ENCODE measurements at regions not wholly inside any gene's neighbourhood (a gene's known extent, or its start where the extent isn't known, plus 50 kb on each side); places are given as distances from the start of the nearest gene placed in this dataset.

- H3K23me2 ChIP-seq (ENCODE audit: low read depth, low read length), result no peaks in the 10 kb centered on the region
- no peak overlapping the region for H2BK12ac ChIP-seq (ENCODE audit: low read depth, low read length)
- H3K79me1 ChIP-seq (ENCODE audit: low read depth, low read length), result no peaks in the 10 kb centered on the region
- no peak overlapping the region for H3K18ac ChIP-seq (ENCODE audit: extremely low read depth, low read length)
- no peaks in the 10 kb centered on the region for H4K20me1 ChIP-seq (replicated peaks in 1 of 2; ENCODE audit: control insufficient read depth in 1 of 2, insufficient read depth in 2 of 2, low read length in 2 of 2)
- 0 out of 7 replicates have a peak, but pooled peaks cover 0 to 2% (median 0%) of the 10 kb centered on the region in 4 experiments for H3K4me1 ChIP-seq (replicated peaks in 1 of 4; ENCODE audit: control insufficient read depth in 3 of 4, insufficient read depth in 4 of 4, low read length in 3 of 4)
- no peak overlapping the region for H3K23ac ChIP-seq (ENCODE audit: insufficient read length)
- no peak overlapping the region for H3K4ac ChIP-seq (replicated peaks; ENCODE audit: insufficient read length, low read depth, low read length)
- no peak overlapping the region for H3K56ac ChIP-seq (replicated peaks; ENCODE audit: insufficient read length, low read depth, low read length)
- H3K4me3 ChIP-seq (ENCODE audit: extremely low read depth in 1 of 4, insufficient read depth in 2 of 4, low read depth in 3 of 4, low read length in 4 of 4), result no peak overlapping the region
- H4K8ac ChIP-seq (ENCODE audit: extremely low read depth, insufficient read depth, low read length), result no peak overlapping the region
- no peaks in the 10 kb centered on the region for H3K79me2 ChIP-seq (ENCODE audit: control insufficient read depth in 1 of 2, insufficient read depth in 2 of 2, low read length in 2 of 2)
- no peak overlapping the region for H3K9ac ChIP-seq (replicated peaks in 1 of 4; ENCODE audit: extremely low read depth in 1 of 4, low read depth in 3 of 4, low read length in 3 of 4)
- no peak overlapping the region for H2BK20ac ChIP-seq (ENCODE audit: low read length)
- no peak overlapping the region for H4K5ac ChIP-seq (ENCODE audit: insufficient read length, low read depth, low read length)
- H3K14ac ChIP-seq (ENCODE audit: insufficient read length), result no peak overlapping the region
- POLR2A ChIA-PET (ENCODE audit: partially characterized antibody), result no interaction called here
- 81% methylated on average over 4 of the region's 4 CpGs; no CpG with 5 or more reads in 1 of the 2 experiments for WGBS, 2 experiments (ENCODE audit: extremely low coverage in 1 of 2, insufficient coverage in 1 of 2, insufficient read length in 1 of 2, insufficient replicate concordance in 2 of 2, low coverage in 1 of 2, low lambda C conversion rate in 2 of 2, missing lambda C conversion rate in 1 of 2)
- H2AFZ ChIP-seq (ENCODE audit: low read length), result 0 out of 2 replicates have a peak overlapping the region, but pooled peaks have one; percentile 12
- DNase-seq (ENCODE audit: low read depth in 1 of 2, low spot score in 2 of 2) (no peak), FAIRE-seq (no peak)
- peaks cover 12 to 18% of the 10 kb centered on the region in 2 experiments for H3K9me3 ChIP-seq (ENCODE audit: insufficient read depth in 2 of 2, low read depth in 1 of 2, low read length in 1 of 2)
- no peak overlapping the region for H2AK5ac ChIP-seq (ENCODE audit: low read depth, low read length)
- no peak overlapping the region for H2BK15ac ChIP-seq (ENCODE audit: low read length)
- H2BK5ac ChIP-seq (ENCODE audit: low read depth, low read length), result no peak overlapping the region
- H3K4me2 ChIP-seq (ENCODE audit: insufficient read depth in 1 of 2, low read depth in 2 of 2, low read length in 2 of 2), result no peak overlapping the region
- H3K27me3 ChIP-seq (replicated peaks in 1 of 4; ENCODE audit: control insufficient read depth in 3 of 4, extremely low read depth in 1 of 4, insufficient read depth in 3 of 4, low read length in 3 of 4), result no peaks in the 10 kb centered on the region
- H2BK120ac ChIP-seq (replicated peaks; ENCODE audit: low read depth, low read length), result no peak overlapping the region
- no peak overlapping the region for H3K27ac ChIP-seq (ENCODE audit: low read depth, low read length)
- CTCF ChIA-PET (ENCODE audit: partially characterized antibody), result interaction anchor here (1.0 kb wide), 1 partner anchor 586 kb away, joined by 3 read pairs; no protein-coding TSS in a partner anchor
- no peak overlapping the region for H4K91ac ChIP-seq (replicated peaks; ENCODE audit: insufficient read length, low read length)
- H3K36me3 ChIP-seq (ENCODE audit: control insufficient read depth in 2 of 4, insufficient read depth in 4 of 4, low read length in 3 of 4), result peaks cover 0 to 18% (median 1%) of the 10 kb centered on the region in 4 experiments; a peak in 2 of 8 replicates
- no peak for TF ChIP-seq CEBPB (IDR thresholded peaks at IDR 0.05; ENCODE audit: low read depth, low read length)
- TF ChIP-seq RAD21 (IDR thresholded peaks at IDR 0.05 in 1 of 2, conservative IDR thresholded peaks at IDR 0.05 in 1 of 2; ENCODE audit: low read depth in 2 of 2, low read length in 2 of 2), result no peak
- no peak for TF ChIP-seq GABPA (IDR thresholded peaks at IDR 0.05; ENCODE audit: borderline replicate concordance, insufficient read depth, low read length)
- no peak for TF ChIP-seq RBBP5 (IDR thresholded peaks at IDR 0.05; ENCODE audit: borderline replicate concordance, low read depth, low read length)
- TF ChIP-seq SRF (IDR thresholded peaks at IDR 0.05; ENCODE audit: low read depth, low read length), result no peak
- TF ChIP-seq NANOG (IDR thresholded peaks at IDR 0.05; ENCODE audit: insufficient read depth, low read depth, low read length, poor library complexity, severe bottlenecking), result no peak
- TF ChIP-seq TAF1 (IDR thresholded peaks at IDR 0.05; ENCODE audit: low read depth, low read length), result no peak
Measured at GRCh38 chr13:55159765-55160164, 1981.0 kb upstream of the PRR20A start.

Data from H1 (cell line).